Caco-2 (cell line): ENCODE measurements at regions not wholly inside any gene's neighbourhood (a gene's known extent, or its start where the extent isn't known, plus 50 kb on each side); places are given as distances from the start of the nearest gene placed in this dataset.

ENCODE experiments used
- BruUV-seq: library from RNA; stranded (reverse); fragments of 400-500 nt; replicated peaks from 2 replicates; lab custom pipeline; 2021; lab: Mats Ljungman, UMichigan
- CTCF ChIA-PET: fragments of 300-600 bp; sonication (Branson Sonifier 250); formaldehyde crosslinking; loops from one replicate; lab custom pipeline; 2022; ENCODE audit warnings: antibody characterized with exemption; lab: Charles Lee
- POLR2A ChIA-PET: fragments of 300-600 bp; sonication (Branson Sonifier 250); formaldehyde crosslinking; loops from one replicate; lab custom pipeline; 2022; ENCODE audit warnings: antibody characterized with exemption; lab: Charles Lee
- DNase-seq, 2 experiments: peaks; one replicate each; pipeline versions ENCODE4 v3.0.0 to v3.0.0-alpha.2; 2020 to 2022
- H3K27me3 ChIP-seq: replicated peaks from 2 replicates; pipeline ENCODE4 v1.6.0; 2011; ENCODE audit warnings: low read length; ENCODE audit not compliant: control insufficient read depth, insufficient read depth
- H3K36me3 ChIP-seq: 2 replicates; pipeline ENCODE4 v1.5.1; 2011; ENCODE audit warnings: low read length; ENCODE audit not compliant: control insufficient read depth, insufficient read depth
- H3K4me1 ChIP-seq: fragments of 250-450 bp; sonication (Bioruptor Pico); 2 replicates; pipeline ENCODE4 v1.5.1; 2020; ENCODE audit warnings: mild to moderate bottlenecking
- H3K4me3 ChIP-seq: 2 replicates; pipeline ENCODE4 v1.5.1; 2011; ENCODE audit warnings: low read depth, mild to moderate bottlenecking, control low read depth, low read length
- H3K9me3 ChIP-seq: fragments of 250-450 bp; sonication (Bioruptor Pico); 2 replicates; pipeline ENCODE4 v1.5.1; 2020; ENCODE audit warnings: mild to moderate bottlenecking, moderate library complexity
- H3K27ac Mint-ChIP-seq: one replicate; pipeline ENCODE4 v1.8.0; 2022; ENCODE audit warnings: mixed read lengths; ENCODE audit not compliant: unreplicated experiment
- H3K27me3 Mint-ChIP-seq: one replicate; pipeline ENCODE4 v1.8.0; 2022; ENCODE audit warnings: mixed read lengths; ENCODE audit not compliant: insufficient read depth, unreplicated experiment
- H3K36me3 Mint-ChIP-seq: one replicate; pipeline ENCODE4 v1.8.0; 2022; ENCODE audit warnings: mild to moderate bottlenecking, mixed read lengths; ENCODE audit not compliant: insufficient read depth, unreplicated experiment
- H3K4me1 Mint-ChIP-seq: one replicate; pipeline ENCODE4 v1.8.0; 2022; ENCODE audit warnings: low read depth, mixed read lengths; ENCODE audit not compliant: unreplicated experiment
- H3K4me3 Mint-ChIP-seq: one replicate; pipeline ENCODE4 v1.8.0; 2022; ENCODE audit warnings: mild to moderate bottlenecking, moderate library complexity, mixed read lengths; ENCODE audit not compliant: unreplicated experiment
- H3K9me3 Mint-ChIP-seq: one replicate; pipeline ENCODE4 v1.8.0; 2022; ENCODE audit warnings: mixed read lengths; ENCODE audit not compliant: unreplicated experiment
- intact Hi-C: fragments of 100-400 bp; cut with micrococcal nuclease; formaldehyde crosslinking; loops from one replicate; pipeline ENCODE4 v1.10.0; 2022; ENCODE audit not compliant: unreplicated experiment
- TF ChIP-seq, protein P1 (sequence below), 2 experiments: fragments of 200-600 bp in 1 of 2; IDR thresholded peaks; 1 replicate in 1 of 2; 2 replicates in 1 of 2; pipeline versions ENCODE4 v1.5.1 to v1.8.0; 2011 to 2022; ENCODE audit warnings: antibody characterized with exemption in 1 of 2, control low read depth in 1 of 2, inconsistent platforms in 1 of 2, low read depth in 1 of 2, low read length in 1 of 2, mild to moderate bottlenecking in 1 of 2, moderate library complexity in 1 of 2; ENCODE audit not compliant: insufficient read depth in 1 of 2, severe bottlenecking in 1 of 2, unreplicated experiment in 1 of 2

DNA sequence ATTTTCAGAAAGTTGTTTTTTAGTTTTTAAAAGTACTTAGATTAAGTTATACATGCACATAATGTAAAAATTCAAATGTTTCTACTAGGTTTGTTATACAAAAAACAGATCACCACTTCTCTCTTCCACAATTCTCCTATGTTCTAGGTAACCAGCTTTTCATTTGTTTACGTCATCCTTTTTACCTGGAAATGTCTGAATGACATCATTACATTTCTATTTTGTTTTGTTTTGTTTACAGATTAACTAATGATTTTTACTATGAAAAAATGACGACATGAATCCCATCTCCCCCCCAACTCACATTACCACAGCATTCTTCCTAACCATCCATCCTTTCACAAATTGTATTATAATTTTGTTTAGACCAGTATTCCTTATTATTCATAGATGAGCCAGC lies 1709.2 kb downstream of the EFNA5 start:
- H3K4me3 Mint-ChIP-seq: no peak overlapping the region
- no peaks in the 10 kb centered on the region for H3K27me3 Mint-ChIP-seq
- Histone ChIP-seq H3K27me3 (no peaks in the 10 kb centered on the region), H3K4me3 (no peak overlapping the region), H3K9me3 (no peaks in the 10 kb centered on the region), H3K4me1 (no peaks in the 10 kb centered on the region), H3K36me3 (no peaks in the 10 kb centered on the region)
- no peak for DNase-seq
- H3K36me3 Mint-ChIP-seq: no peaks in the 10 kb centered on the region
- no TSS peak for BruUV-seq
- H3K9me3 Mint-ChIP-seq: no peaks in the 10 kb centered on the region
- no peaks in the 10 kb centered on the region for H3K4me1 Mint-ChIP-seq
- TF ChIP-seq, protein P1, sequence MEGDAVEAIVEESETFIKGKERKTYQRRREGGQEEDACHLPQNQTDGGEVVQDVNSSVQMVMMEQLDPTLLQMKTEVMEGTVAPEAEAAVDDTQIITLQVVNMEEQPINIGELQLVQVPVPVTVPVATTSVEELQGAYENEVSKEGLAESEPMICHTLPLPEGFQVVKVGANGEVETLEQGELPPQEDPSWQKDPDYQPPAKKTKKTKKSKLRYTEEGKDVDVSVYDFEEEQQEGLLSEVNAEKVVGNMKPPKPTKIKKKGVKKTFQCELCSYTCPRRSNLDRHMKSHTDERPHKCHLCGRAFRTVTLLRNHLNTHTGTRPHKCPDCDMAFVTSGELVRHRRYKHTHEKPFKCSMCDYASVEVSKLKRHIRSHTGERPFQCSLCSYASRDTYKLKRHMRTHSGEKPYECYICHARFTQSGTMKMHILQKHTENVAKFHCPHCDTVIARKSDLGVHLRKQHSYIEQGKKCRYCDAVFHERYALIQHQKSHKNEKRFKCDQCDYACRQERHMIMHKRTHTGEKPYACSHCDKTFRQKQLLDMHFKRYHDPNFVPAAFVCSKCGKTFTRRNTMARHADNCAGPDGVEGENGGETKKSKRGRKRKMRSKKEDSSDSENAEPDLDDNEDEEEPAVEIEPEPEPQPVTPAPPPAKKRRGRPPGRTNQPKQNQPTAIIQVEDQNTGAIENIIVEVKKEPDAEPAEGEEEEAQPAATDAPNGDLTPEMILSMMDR (IDR thresholded peaks at IDR 0.05; ENCODE audit: insufficient read depth in 1 of 2, low read depth in 1 of 2, low read length in 1 of 2, severe bottlenecking in 1 of 2, unreplicated experiment in 1 of 2): no peak
- H3K27ac Mint-ChIP-seq: no peak overlapping the region
- ChIA-PET POLR2A (no interaction called here), CTCF (no interaction called here)
- intact Hi-C loops: no loop called here

DNA sequence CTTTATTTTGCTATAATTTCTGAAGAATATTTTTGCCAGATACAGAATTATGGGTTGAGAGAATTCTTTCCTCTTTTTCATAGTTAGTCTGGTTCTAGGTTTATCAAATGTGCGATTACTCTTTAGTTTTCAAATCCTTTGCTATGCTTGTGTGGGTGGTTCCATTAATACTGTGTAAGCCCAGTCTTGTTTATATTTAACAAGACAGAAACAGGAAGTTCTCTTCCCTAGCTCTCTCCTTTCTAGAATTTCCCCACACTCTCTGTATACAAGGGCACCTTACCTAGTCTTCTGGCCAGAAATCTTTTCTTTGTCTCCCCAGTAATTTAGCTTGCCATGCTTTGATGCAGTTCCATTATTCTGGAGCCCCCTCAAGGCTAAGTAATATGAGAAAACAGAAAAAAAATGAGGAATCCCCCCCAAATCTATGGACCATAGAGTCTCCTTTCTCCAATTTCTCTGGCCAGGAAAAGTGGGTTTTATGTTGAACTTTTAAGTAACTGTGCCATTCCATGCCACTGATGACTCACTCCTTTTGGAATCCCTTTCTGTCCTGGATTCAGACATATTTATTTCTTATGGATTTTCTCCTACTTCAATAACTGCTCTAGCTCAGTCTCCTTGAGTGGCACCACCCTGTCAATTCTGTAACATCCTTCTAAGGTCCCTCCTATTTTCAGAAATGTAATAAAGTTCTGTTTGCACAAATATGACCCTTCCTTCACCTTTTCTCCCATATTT lies 1714.1 kb downstream of the EFNA5 start:
- no peaks in the 10 kb centered on the region for H3K9me3 ChIP-seq
- no peak overlapping the region for H3K4me3 Mint-ChIP-seq
- no peaks in the 10 kb centered on the region for H3K36me3 ChIP-seq
- ChIA-PET CTCF (no interaction called here), POLR2A (no interaction called here)
- H3K4me3 ChIP-seq: no peak overlapping the region
- H3K27me3 Mint-ChIP-seq: no peaks in the 10 kb centered on the region
- BruUV-seq: no TSS peak
- DNase-seq: no peak
- intact Hi-C loops: no loop called here
- no peaks in the 10 kb centered on the region for H3K4me1 Mint-ChIP-seq
- H3K27me3 ChIP-seq: no peaks in the 10 kb centered on the region
- TF ChIP-seq, protein P1 (IDR thresholded peaks at IDR 0.05; ENCODE audit: insufficient read depth in 1 of 2, low read depth in 1 of 2, low read length in 1 of 2, severe bottlenecking in 1 of 2, unreplicated experiment in 1 of 2): no peak
- no peaks in the 10 kb centered on the region for H3K4me1 ChIP-seq
- no peaks in the 10 kb centered on the region for H3K36me3 Mint-ChIP-seq
- no peak overlapping the region for H3K27ac Mint-ChIP-seq
- no peaks in the 10 kb centered on the region for H3K9me3 Mint-ChIP-seq

DNA sequence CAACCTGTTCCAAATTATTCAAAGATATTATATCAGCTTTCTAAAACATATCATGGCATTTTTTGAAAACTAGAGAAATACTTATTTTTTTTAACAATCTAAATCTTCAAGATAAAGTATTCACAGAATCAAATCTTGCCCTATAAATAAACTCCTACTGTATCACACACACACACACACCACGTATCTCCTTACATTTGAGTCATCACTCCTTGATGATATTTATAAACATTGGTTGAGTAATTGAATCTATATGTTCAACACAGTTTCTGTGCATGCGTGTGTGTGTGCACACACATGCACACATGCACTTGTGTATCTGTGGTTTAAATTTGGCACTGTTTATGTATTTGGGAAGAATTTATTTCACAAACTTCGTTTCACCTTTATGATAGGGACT lies 1716.4 kb downstream of the EFNA5 start:
- DNase-seq: no peak
- H3K27ac Mint-ChIP-seq: no peak overlapping the region
- intact Hi-C loops: no loop called here
- CTCF ChIA-PET: no interaction called here
- no peaks in the 10 kb centered on the region for H3K4me1 Mint-ChIP-seq
- H3K36me3 Mint-ChIP-seq: no peaks in the 10 kb centered on the region
- TF ChIP-seq, protein P1 (IDR thresholded peaks at IDR 0.05; ENCODE audit: insufficient read depth in 1 of 2, low read depth in 1 of 2, low read length in 1 of 2, severe bottlenecking in 1 of 2, unreplicated experiment in 1 of 2): no peak
- no peaks in the 10 kb centered on the region for H3K9me3 ChIP-seq
- POLR2A ChIA-PET: no interaction called here
- H3K4me3 ChIP-seq: no peak overlapping the region
- H3K27me3 ChIP-seq: no peaks in the 10 kb centered on the region
- H3K4me1 ChIP-seq: no peaks in the 10 kb centered on the region
- H3K27me3 Mint-ChIP-seq: no peaks in the 10 kb centered on the region
- H3K4me3 Mint-ChIP-seq: no peak overlapping the region
- no peaks in the 10 kb centered on the region for H3K9me3 Mint-ChIP-seq
- BruUV-seq: no TSS peak
- no peaks in the 10 kb centered on the region for H3K36me3 ChIP-seq
